IMR-90 (cell line): ENCODE measurements at regions not wholly inside any gene's neighbourhood (a gene's known extent, or its start where the extent isn't known, plus 50 kb on each side); places are given as distances from the start of the nearest gene placed in this dataset.

Experiments
- BHLHE40 ChIP-seq: fragments of 150-350 bp; IDR thresholded peaks from 2 replicates; pipeline ENCODE4 v1.6.1; 2016; ENCODE audit warnings: mild to moderate bottlenecking, low read depth, low read length
- CEBPB ChIP-seq: IDR thresholded peaks from 2 replicates; pipeline ENCODE4 v1.6.1; 2012; ENCODE audit warnings: low read depth, low read length, improper control_type of control experiment
- CHD1 ChIP-seq: IDR thresholded peaks from 2 replicates; pipeline ENCODE4 v1.6.1; 2012; ENCODE audit warnings: low read depth, low read length, improper control_type of control experiment
- CTCF ChIP-seq: conservative IDR thresholded peaks from 2 replicates; pipeline ENCODE4 v1.5.1; 2012; ENCODE audit warnings: mild to moderate bottlenecking, low read depth, low read length, improper control_type of control experiment
- FOS ChIP-seq: fragments of 150-350 bp; IDR thresholded peaks from 2 replicates; pipeline ENCODE4 v1.6.1; 2016; ENCODE audit warnings: low read depth, low read length
- MAZ ChIP-seq: IDR thresholded peaks from 2 replicates; pipeline ENCODE4 v1.6.1; 2012; ENCODE audit warnings: low read depth, mild to moderate bottlenecking, low read length, improper control_type of control experiment, moderate library complexity, borderline replicate concordance
- MXI1 ChIP-seq: IDR thresholded peaks from 2 replicates; pipeline ENCODE4 v1.6.1; 2012; ENCODE audit warnings: low read depth, mild to moderate bottlenecking, low read length, moderate library complexity, borderline replicate concordance
- POLR2A ChIP-seq: IDR thresholded peaks from 2 replicates; pipeline ENCODE4 v1.6.1; 2012; ENCODE audit warnings: mild to moderate bottlenecking, low read depth, low read length
- RAD21 ChIP-seq: IDR thresholded peaks from 2 replicates; pipeline ENCODE4 v1.6.1; 2012; ENCODE audit warnings: low read length, improper control_type of control experiment
- RCOR1 ChIP-seq: IDR thresholded peaks from 2 replicates; pipeline ENCODE4 v1.6.1; 2012; ENCODE audit warnings: mild to moderate bottlenecking, low read length, improper control_type of control experiment; ENCODE audit not compliant: insufficient replicate concordance
- RFX5 ChIP-seq: IDR thresholded peaks from 2 replicates; pipeline ENCODE4 v1.8.0; 2012; ENCODE audit warnings: low read depth, mild to moderate bottlenecking, low read length, moderate library complexity
- USF2 ChIP-seq: fragments of 150-350 bp; IDR thresholded peaks from 2 replicates; pipeline ENCODE4 v1.6.1; 2017; ENCODE audit warnings: mild to moderate bottlenecking, antibody characterized with exemption, low read length, low read depth
- TF ChIP-seq, protein P1 (sequence below): fragments of 150-350 bp; IDR thresholded peaks from 2 replicates; pipeline ENCODE4 v1.6.1; 2016; ENCODE audit warnings: low read depth, mild to moderate bottlenecking, low read length, moderate library complexity, borderline replicate concordance

GRCh38 chr5:27158171-27158570 is 119.8 kb upstream of the CDH9 start:
- TF ChIP-seq CTCF (no peak), RAD21 (no peak), POLR2A (no peak), USF2 (no peak), MAZ (no peak), RCOR1 (no peak), CHD1 (no peak), RFX5 (no peak), BHLHE40 (no peak), MXI1 (no peak), CEBPB (no peak), FOS (no peak)
- TF ChIP-seq, protein P1, sequence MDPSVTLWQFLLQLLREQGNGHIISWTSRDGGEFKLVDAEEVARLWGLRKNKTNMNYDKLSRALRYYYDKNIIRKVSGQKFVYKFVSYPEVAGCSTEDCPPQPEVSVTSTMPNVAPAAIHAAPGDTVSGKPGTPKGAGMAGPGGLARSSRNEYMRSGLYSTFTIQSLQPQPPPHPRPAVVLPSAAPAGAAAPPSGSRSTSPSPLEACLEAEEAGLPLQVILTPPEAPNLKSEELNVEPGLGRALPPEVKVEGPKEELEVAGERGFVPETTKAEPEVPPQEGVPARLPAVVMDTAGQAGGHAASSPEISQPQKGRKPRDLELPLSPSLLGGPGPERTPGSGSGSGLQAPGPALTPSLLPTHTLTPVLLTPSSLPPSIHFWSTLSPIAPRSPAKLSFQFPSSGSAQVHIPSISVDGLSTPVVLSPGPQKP = no peak
